GM21515 (cell line): ENCODE measurements at regions not wholly inside any gene's neighbourhood (a gene's known extent, or its start where the extent isn't known, plus 50 kb on each side); places are given as distances from the start of the nearest gene placed in this dataset.

ENCODE experiments used
- ATAC-seq: cut with Tn5 transposase; IDR thresholded peaks from one replicate; pipeline ENCODE4 v1.9.1; 2021; ENCODE audit not compliant: unreplicated experiment

DNA sequence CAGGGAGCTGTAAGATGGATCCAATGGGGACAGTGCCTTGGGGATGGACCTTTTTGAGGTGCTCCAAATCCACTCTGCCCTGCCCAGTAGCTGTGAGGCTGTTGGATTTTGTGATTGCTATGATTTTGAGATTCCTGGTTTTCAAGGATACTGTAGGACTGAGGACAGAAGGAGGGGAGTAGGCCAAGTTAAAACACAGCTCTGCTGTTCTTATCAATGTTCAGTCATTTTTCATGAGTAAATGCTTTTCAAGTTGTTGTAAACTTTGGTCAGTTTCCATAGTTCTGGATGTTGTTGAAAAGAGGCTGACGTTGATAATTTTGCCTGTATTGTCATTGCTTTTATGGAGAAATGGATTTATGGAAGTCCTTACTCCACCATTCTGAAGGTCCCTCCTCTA, 361.2 kb downstream of the ZNF516 start:
- ATAC-seq = no peak

DNA sequence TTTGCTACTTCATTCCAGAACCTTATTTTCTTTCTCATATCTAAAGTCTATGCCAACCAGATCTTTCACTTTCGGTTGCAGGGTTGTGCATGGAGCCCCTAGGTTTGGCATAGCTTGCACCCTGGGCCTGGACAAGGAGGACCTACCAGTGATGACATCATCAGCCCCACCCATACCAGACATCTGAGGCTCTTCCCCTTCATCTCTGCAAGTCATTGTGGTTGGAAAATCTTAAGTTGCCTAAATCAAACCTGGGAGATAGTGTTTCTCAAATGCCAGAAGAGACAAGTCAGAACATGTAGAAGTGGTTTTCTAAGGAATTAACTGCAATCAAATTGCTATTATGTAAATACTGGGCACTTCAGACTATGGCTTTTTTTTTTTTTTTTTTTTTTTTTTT, 363.3 kb downstream of the ZNF516 start:
- no peak for ATAC-seq

DNA sequence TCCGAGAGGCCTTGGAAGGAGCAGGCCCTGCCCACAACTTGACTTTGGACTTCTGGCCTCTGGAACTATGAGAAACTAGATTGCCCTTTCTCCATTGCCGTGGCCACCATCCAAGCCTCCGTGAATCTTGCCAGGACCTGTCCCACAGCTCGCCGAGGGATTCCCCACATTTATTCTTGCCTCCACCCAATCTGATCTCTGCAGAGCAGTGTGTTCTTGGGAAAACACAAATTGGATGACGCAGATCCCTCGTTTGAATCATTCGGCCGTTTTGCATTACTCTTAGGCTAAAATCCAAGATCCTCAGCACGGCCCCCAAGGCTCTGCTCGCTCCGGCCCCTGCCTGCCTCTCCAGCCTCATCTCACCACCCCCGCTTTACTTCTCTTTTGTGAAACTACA, 364.2 kb downstream of the ZNF516 start:
- ATAC-seq = no peak

DNA sequence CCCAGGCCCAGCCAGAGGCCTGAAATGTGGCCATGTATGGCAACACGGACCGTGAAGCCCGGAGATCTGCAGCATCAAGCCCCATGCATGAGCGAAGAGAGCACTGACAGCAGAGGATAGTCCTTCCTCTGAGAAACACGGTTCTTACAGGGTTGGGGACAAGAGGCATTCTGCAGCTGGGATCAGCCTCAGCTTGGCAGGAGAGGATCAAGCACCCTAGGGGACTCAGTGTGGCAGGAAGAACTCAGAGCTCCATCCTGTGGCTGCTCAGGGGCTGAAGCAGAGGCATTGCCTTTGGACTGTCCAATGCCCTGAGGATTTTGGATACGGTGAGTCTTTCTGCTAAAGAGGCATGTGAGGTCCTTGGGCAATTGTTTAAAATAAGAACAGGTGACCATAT, 368.7 kb downstream of the ZNF516 start:
- no peak for ATAC-seq

DNA sequence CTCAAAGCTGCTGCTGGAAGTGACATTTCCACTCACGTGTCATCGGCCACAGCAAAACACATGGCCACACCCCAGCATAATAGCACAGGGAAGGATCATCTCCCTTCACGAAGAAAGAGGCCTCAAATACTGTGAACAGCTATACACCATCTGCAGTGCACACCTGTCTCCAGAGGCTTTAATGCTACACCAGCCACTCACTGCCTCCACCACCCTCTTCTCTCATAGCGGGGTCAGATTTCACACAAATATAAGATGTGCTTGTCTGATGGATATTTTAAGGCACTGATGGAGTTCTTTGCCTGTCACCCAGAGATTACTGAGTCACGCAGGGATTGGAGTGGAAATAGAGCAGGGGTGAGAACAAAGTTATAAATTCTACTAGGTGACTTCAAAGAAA, 374.0 kb downstream of the ZNF516 start:
- ATAC-seq = no peak

DNA sequence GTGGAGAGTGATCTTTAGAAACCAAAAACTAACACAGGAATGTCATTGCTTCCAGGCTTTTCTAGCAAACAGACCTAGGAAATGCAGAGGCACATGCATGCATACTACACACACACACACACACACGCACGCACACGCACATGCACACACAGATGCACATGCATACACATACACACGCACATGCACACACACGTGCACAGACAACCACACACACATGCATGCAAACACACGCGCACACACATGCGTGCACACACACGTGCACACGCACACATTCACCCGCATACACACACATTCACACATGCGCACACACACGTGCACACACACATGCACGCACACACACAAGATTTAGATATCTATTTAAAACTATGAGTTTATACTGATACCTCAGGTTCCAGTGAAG, 379.5 kb downstream of the ZNF516 start:
- no peak for ATAC-seq

DNA sequence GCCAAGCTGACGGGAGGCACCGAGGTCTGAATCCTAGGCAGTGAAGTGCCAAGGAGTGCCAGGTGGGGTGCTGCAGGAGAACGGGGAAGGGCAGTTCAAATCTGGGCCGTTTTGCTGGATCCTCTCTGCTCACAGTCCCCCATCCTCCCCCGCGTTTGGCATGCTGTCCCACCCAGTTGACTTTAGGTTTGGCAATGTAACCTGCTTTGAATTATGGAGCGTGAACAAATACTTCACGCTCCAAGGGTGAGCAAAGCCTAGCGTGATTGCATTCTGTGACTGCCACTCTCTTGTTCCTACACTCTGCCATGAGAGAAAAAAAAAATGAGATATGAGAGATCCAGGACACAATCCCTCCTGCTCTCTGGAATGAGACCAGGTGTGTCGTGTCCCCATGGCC, 381.9 kb downstream of the ZNF516 start:
- no peak for ATAC-seq

DNA sequence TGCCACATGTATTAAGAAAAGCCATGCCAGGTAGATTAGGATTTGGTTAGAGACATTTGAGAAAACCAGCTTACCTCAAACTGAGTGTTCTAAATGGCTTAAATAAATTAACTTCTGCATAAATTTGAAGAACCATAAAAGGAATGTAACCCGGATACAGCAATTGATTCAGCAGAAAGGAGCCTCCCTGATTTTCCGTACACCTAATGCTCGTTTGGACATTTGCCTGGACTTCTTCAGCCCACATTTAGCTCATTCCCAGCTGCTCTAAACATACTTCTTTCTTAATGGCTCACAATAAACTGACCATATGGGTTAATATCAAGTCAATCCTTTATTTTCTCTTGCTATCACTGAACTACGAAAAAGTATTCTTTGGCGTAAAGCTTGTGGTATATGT, 392.4 kb downstream of the ZNF516 start:
- ATAC-seq = no peak

DNA sequence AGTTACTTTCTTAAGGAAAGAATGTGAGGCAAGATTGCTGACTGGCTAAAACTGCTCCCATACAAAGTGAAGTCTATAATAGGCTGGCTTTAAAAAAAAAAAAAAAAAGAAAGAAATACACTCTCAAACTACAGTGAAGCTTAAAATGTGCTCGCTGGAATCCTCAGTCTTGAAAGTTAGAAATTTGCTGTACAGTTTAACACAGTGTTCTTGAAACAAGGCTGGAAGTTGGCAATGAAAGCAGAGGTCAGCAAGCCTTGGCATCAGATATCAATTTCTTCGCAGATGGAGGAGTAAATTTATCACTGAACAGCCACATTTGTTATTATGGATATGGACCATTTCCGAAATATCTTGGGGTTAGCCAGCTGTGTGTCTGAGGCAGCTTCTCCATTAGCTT, 392.9 kb downstream of the ZNF516 start:
- no peak for ATAC-seq

DNA sequence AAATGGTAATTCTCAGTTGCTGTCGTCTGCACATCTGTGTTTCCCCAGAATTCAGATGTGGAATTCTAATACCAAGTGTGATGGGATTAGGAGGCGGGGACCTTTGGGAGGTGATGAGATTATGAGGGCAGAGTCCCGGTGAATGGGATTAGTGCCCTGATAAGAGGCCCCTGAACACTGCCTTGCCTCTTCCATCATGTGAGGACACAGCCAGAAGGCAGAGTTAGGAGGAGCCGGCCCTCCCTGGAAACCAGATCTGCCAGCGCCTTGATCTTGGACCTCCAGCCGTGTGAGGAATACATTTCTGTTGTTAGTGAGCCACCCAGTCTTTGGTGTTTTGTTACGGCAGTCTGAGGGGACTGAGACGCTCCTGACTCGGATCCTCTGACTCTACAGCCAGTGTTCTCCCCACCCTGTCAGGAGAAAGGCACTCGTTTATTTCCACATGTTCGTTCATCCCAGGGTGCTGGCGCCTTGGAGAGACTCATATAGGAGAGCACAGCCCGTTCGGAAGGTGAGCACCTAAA, 395.0 kb downstream of the ZNF516 start:
- ATAC-seq = no peak

DNA sequence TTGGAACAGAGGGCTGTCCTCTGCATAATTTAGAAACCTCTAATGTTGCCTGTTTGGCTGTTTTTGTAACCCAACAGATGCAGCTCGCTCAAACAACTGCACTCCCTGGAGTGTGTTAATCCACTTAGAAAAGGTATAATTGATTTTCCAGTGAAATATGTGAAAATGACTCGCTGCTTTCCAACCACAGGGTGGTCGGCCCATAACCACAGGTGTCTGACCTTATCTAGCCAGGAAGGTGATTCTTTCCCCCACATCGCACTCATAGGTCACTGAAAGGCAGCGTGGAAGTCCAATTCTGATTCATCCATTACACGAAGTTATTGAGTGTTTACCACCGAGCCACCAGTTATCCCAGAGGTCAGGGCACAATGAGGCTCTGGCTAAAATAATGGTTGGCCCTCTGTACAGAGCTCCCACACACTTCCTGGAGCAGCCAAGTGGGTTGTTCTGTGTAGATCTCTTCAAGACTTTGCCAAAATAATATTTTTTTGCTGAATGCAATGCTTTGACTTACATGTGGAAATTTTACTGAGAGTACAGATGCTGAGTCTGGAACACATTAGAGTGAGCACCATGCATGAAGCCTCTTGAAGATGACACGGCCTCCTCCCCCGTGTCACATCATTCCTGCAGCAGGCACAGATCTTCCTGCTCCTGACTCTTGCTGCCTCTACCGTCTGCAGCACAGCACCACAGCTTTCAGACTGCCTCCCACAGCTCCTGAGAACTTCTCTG, 396.2 kb downstream of the ZNF516 start:
- ATAC-seq = no peak

DNA sequence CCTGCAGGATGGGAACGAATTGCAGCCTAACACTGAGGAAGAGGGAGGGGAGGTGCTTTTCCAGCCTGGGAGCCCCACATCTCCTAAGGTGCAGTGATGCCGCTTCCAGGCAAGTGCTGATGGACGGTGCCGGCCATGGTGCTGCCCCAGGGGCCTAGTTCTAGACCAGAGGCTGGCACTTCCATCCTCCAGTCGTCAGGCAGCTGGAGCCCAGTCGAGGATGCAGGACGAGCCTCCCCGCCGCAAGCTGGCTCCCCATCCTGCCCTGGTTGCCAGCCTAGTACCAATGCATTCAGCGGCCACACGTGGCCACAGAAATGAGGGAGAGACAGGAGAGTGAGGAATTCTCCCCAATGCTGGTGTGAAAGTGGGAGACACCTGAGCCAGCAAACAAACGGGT, 413.5 kb downstream of the ZNF516 start:
- ATAC-seq = no peak

DNA sequence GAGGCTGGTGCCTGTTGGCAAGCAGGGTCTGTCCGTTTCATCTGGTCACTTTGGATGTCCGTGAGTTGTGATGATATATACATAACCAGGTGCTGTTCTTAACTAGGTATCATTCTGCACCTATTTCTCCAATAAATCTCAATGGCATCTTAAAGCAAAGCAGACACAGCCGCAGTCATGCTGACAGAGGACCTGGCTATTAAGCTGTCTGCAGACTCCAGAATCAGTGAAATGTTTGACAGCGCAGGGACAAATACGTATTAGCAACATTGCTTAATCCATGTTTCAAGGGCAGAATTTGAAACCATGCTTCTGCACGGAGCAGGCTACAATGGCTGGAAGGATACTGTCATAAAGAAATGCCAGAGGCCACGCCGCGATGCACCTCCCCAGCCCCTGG, 414.6 kb downstream of the ZNF516 start:
- no peak for ATAC-seq

DNA sequence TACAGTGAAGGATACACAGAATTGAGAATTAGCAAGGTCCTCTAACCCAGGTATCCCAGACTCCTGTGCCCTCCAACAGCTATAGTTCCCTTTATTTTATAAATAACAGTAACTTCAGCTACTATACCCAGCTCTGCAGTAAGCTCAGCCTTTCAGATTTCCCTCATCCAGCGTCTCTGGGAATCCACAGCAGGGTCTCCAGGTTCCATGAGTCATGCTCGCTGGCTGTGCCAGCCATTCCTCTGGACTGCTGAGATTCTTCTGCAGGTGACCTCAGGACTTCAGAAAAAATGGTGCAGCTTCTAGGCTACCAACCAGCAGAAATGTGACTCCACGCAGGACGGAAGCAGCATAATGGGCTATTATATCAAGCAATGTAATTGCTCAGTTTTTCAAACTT, 419.3 kb downstream of the ZNF516 start:
- ATAC-seq = no peak

DNA sequence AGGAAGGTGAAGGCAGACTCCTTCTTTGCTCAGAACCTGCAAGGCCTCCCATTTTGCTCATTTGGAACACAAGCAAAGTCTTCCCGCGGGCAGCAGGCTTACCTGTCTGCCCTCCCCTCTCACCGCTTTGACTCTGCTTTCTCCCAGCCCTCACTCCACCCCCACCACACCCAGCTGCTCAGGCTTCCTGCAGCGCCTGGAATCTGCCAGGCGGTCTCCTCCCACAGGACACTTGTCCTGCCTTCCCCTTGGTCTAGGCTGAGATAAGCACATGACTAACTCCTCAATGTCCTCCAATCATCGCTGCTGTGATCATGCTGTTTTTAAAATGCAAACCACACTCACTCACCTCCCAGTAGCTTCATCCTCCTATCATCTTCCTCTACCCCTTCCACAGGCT, 430.0 kb downstream of the ZNF516 start:
- ATAC-seq = no peak

DNA sequence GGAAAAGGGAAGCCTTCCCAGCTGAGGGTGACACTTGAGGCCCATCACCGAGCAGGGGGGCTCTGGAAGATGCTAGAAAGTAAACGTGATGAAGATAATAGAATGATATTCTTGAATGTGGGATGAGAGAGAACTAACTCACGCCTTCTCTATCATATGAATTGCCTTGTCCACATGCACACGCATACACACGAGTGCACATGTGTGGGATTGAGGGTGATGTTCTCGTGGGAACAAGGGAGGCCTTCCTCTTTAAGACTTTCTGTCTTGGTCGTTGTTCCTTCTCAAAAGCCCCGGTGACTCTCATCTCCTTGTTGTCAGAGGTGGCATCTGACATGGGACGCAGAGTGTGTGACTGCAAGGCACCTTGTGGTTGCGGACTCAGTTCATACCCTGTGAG, 436.9 kb downstream of the ZNF516 start:
- no peak for ATAC-seq

DNA sequence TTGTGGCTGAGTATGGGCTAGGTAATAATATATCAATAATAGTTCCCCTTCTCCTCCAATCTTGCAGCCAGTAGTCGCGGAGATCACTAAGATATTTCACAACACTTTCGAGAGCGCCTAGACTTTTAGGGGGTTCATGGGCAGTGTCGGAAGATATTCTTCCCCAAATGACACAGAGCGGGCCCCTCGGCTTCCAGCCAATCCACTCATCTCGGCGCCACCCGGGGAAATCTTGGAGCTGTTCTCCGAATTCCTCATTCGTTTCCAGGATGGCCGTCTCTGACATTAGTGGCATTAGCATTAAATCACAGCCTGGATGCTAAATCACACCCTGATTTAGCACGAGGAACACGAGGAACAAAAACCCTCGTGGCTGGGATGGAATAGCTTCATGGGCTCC, 437.7 kb downstream of the ZNF516 start:
- no peak for ATAC-seq

DNA sequence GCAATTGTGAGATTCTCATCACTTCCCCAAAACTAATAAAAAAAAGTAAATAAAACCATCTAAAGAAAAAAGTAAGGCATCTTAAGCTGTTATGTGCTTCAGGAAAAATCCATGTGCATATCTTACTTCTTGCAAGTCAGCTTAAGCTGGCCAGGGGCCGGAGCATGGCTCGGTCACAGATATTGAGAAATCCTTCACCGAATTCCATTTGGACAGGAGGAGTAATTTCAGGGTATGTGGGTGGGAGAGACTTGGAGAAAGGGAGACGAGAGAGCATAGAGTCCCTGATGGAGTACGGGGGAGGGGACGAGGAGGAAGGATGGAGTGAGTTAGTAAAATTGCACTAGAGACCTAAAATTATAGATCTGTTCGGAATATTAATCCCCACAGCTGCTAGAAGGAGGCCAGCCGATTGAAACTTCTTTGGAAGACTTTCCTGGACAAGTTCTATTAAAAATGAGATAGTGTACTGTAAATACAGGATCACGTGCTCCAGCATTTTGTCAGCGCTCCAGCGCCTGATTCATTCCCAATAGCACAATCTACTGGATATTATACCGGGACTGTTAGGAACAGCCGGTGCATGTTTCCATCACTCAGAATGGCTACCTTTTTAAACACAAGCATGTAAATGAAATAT, 438.5 kb downstream of the ZNF516 start:
- ATAC-seq = no peak

DNA sequence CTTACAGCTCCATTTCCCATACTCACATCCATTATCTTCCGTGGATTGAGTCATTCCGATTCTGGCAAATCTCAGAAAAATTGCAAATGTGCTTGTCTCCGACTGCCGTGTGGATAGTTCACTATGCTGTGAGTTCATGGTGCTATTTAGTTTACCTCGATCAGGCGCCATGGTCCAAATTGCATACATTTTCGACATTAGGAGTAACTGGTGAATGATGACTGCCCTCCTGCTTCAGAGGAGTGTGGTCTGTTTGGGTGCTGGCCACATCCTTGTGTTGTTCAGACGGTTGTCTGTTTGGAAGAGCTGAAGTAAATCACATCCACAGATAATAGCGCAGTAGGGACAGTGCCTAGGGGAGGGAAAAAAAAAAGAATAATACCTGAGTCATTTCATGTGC, 439.5 kb downstream of the ZNF516 start:
- no peak for ATAC-seq

DNA sequence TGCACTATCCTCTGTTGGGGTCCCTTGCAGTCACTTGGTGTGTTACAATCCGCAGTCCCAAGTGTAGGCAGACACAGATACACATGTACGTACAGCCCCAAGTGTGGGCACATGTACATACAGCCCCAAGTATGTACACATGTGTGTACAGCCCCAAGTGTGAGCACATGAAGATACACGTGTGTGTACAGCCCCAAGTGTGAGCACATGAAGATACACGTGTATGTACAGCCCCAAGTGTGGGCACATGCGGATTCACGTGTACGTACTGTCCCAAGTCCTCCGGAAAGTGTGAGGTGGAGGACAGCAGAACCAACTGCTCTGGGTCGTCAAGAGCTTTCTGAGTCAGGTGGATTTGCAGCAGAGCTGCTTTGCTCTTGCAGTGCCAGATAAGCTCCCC, 440.0 kb downstream of the ZNF516 start:
- no peak for ATAC-seq

DNA sequence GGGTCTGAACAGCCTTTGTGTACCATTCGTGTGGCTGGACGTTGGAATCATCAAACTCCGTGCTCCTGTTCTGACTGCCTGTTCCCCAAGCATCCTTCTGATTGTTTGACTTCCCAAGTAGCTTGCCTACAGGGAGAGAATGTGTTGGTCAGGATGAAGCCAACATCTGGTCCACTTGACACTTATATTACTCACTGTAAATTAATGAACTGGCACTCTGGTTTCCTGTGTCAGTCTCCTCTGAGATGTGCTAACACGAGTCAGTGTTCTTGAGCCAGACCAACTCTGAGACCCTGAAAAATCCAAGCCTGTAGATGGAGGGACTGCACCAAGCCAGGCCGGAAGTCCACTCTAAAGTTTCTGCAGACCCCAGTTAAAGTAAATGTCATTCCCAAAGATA, 440.9 kb downstream of the ZNF516 start:
- no peak for ATAC-seq

DNA sequence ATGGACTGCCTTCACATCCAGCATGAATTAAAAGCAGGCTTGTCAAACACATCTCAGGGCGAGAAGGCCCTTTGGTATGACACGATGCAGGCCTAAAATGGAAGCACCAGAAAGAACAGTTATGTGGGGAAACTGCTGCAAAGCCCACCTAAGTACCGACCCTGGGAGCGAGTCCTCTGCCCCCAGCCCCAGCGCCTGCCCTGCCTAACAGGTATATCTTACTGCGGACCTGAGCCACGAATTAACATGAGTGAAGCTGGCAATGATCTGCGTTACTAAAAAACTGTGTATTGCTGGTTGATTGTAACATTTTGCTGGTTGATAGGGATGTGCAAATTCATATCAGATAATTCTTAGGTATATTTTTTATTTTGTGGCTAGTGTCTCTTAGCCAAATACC, 441.5 kb downstream of the ZNF516 start:
- no peak for ATAC-seq

DNA sequence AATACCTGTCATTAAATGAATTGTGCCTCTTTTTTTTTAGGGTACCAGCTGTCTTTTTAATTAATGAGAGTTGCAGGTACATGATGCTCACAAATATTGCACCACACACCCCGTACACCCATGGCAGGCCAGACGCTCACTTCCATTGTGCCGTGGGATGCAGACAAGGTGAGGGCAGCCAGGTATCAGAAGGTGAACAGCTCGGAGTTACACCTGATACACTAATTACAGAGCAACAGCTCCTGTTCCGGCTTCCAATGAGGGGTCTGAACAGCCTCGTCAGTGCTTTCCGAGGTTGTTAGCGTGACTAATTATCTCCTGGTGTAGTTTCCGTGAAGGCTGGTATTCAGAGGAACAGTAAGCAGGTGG, 442.8 kb downstream of the ZNF516 start:
- no peak for ATAC-seq
